Neural cell (in vitro differentiated cells): ENCODE measurements at regions not wholly inside any gene's neighbourhood (a gene's known extent, or its start where the extent isn't known, plus 50 kb on each side); places are given as distances from the start of the nearest gene placed in this dataset.

Experiments used
- SMC3 ChIP-seq: fragments of 450-650 bp; conservative IDR thresholded peaks from 2 replicates; pipeline ENCODE4 v1.6.1; 2014; ENCODE audit warnings: antibody characterized with exemption, mild to moderate bottlenecking, moderate library complexity; ENCODE audit not compliant: poor library complexity
- TF ChIP-seq, protein P1 (sequence below): fragments of 450-650 bp; IDR thresholded peaks from 2 replicates; pipeline ENCODE4 v1.5.1; 2014; ENCODE audit warnings: antibody characterized with exemption, mild to moderate bottlenecking, moderate library complexity; ENCODE audit not compliant: poor library complexity, severe bottlenecking
- TF ChIP-seq, protein P2 (sequence below): IDR thresholded peaks from 2 replicates; pipeline ENCODE4 v1.6.1; 2012; ENCODE audit warnings: borderline replicate concordance

DNA sequence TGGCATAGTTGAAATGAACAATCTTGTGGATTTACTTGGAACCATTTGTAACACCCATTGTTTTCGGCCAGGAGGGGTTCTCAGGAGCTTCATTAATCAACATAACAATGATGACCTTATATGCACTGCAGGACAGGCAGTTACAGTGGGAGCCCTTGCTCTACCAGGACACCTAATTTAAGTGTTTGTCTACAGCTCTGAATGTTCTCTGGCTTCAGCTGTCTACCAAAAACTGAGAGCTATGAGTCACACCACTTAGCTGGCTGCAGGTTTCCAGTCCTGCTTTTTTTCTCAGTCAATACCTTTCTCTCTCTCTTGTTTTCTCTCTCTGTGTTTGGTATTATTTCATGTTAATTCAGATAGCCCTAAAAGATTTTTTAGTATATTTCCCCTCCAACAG is 105.4 kb upstream of the MBNL2 start:
- no peak for TF ChIP-seq SMC3
- TF ChIP-seq, protein P1, sequence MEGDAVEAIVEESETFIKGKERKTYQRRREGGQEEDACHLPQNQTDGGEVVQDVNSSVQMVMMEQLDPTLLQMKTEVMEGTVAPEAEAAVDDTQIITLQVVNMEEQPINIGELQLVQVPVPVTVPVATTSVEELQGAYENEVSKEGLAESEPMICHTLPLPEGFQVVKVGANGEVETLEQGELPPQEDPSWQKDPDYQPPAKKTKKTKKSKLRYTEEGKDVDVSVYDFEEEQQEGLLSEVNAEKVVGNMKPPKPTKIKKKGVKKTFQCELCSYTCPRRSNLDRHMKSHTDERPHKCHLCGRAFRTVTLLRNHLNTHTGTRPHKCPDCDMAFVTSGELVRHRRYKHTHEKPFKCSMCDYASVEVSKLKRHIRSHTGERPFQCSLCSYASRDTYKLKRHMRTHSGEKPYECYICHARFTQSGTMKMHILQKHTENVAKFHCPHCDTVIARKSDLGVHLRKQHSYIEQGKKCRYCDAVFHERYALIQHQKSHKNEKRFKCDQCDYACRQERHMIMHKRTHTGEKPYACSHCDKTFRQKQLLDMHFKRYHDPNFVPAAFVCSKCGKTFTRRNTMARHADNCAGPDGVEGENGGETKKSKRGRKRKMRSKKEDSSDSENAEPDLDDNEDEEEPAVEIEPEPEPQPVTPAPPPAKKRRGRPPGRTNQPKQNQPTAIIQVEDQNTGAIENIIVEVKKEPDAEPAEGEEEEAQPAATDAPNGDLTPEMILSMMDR = no peak
- TF ChIP-seq, protein P2, sequence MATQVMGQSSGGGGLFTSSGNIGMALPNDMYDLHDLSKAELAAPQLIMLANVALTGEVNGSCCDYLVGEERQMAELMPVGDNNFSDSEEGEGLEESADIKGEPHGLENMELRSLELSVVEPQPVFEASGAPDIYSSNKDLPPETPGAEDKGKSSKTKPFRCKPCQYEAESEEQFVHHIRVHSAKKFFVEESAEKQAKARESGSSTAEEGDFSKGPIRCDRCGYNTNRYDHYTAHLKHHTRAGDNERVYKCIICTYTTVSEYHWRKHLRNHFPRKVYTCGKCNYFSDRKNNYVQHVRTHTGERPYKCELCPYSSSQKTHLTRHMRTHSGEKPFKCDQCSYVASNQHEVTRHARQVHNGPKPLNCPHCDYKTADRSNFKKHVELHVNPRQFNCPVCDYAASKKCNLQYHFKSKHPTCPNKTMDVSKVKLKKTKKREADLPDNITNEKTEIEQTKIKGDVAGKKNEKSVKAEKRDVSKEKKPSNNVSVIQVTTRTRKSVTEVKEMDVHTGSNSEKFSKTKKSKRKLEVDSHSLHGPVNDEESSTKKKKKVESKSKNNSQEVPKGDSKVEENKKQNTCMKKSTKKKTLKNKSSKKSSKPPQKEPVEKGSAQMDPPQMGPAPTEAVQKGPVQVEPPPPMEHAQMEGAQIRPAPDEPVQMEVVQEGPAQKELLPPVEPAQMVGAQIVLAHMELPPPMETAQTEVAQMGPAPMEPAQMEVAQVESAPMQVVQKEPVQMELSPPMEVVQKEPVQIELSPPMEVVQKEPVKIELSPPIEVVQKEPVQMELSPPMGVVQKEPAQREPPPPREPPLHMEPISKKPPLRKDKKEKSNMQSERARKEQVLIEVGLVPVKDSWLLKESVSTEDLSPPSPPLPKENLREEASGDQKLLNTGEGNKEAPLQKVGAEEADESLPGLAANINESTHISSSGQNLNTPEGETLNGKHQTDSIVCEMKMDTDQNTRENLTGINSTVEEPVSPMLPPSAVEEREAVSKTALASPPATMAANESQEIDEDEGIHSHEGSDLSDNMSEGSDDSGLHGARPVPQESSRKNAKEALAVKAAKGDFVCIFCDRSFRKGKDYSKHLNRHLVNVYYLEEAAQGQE = no peak
